ENCODE measurements at regions not wholly inside any gene's neighbourhood (a gene's known extent, or its start where the extent isn't known, plus 50 kb on each side); places are given as distances from the start of the nearest gene placed in this dataset.

DNA sequence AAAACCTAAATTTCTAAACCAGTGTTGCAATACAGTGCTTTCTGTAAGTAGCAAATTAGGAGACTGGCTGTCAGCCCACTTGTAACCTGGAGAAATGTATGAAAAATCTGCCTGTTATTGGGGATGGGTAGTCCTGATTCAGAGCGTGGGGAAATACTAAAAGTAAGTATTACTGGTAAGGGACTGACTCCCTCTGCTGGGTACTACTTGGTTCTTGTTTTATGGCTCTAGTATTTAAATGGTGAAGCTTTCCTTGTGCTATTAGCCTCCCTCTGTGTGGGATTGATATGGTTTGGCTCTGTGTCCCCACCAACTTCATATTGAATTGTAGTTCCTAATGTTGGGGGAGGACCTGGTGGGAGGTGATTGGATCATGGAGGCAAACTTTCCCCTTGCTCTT lies 886.1 kb downstream of the SORCS1 start:
- no peak for DNase-seq (ENCODE audit: low read depth, low spot score)

DNA sequence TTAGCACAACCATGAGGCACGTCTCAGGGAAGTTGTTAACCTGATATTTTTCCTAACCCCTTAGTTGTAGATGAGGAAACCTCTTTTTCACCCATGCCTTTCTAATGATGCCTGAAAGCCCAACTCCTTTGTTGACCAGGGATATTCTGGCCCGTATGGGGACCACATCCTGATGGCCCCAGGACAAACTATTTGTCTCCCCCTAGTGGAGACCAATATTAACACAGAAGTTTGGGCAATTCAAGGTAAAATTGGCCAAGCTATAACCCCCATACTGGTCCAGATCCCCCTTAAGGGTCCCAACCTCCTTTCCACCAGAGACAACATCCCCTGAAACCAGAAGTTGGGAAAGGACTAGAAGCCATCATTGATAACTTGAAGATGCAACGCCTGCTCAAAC lies 893.3 kb downstream of the SORCS1 start:
- TF ChIP-seq EZH2 (IDR thresholded peaks at IDR 0.05; ENCODE audit: low read length) = no peak
- TF ChIP-seq, protein P1, sequence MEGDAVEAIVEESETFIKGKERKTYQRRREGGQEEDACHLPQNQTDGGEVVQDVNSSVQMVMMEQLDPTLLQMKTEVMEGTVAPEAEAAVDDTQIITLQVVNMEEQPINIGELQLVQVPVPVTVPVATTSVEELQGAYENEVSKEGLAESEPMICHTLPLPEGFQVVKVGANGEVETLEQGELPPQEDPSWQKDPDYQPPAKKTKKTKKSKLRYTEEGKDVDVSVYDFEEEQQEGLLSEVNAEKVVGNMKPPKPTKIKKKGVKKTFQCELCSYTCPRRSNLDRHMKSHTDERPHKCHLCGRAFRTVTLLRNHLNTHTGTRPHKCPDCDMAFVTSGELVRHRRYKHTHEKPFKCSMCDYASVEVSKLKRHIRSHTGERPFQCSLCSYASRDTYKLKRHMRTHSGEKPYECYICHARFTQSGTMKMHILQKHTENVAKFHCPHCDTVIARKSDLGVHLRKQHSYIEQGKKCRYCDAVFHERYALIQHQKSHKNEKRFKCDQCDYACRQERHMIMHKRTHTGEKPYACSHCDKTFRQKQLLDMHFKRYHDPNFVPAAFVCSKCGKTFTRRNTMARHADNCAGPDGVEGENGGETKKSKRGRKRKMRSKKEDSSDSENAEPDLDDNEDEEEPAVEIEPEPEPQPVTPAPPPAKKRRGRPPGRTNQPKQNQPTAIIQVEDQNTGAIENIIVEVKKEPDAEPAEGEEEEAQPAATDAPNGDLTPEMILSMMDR (optimal IDR thresholded peaks at IDR 0.05 in 1 of 3, IDR thresholded peaks at IDR 0.05 in 1 of 3, conservative IDR thresholded peaks at IDR 0.05 in 1 of 3; ENCODE audit: extremely low read depth in 1 of 3, insufficient read depth in 2 of 3, low read length in 3 of 3) = peak in 1 of 3 experiments; percentile 6
- Histone ChIP-seq H3K79me2 (ENCODE audit: control insufficient read depth, insufficient read depth, low read length) (no peaks in the 10 kb centered on the region), H4K20me1 (ENCODE audit: control insufficient read depth, extremely low read depth, insufficient read depth, low read length) (no peaks in the 10 kb centered on the region), H3K36me3 (ENCODE audit: control insufficient read depth in 2 of 2, extremely low read depth in 1 of 2, insufficient read depth in 2 of 2, low read length in 2 of 2) (no peaks in the 10 kb centered on the region), H3K27me3 (ENCODE audit: control insufficient read depth, extremely low read depth, insufficient read depth, low read length) (no peaks in the 10 kb centered on the region), H3K9ac (ENCODE audit: control insufficient read depth, extremely low read depth, insufficient read depth, low read length) (no peak overlapping the region), H2AFZ (ENCODE audit: control insufficient read depth, low read length) (no peak overlapping the region), H3K27ac (ENCODE audit: control insufficient read depth, insufficient read depth, low read length) (no peak overlapping the region), H3K4me2 (ENCODE audit: control insufficient read depth, extremely low read depth, insufficient read depth, low read depth, low read length) (no peak overlapping the region), H3K4me1 (ENCODE audit: control insufficient read depth, extremely low read depth, insufficient read depth, low read length) (no peaks in the 10 kb centered on the region), H3K4me3 (ENCODE audit: control insufficient read depth in 2 of 3, extremely low read depth in 1 of 3, insufficient read depth in 2 of 3, low read depth in 1 of 3, low read length in 3 of 3) (no peak overlapping the region), H3K9me3 (ENCODE audit: control insufficient read depth, low read depth, low read length) (no peaks in the 10 kb centered on the region), H3K9me1 (ENCODE audit: control insufficient read depth, extremely low read depth, insufficient read depth, low read length) (no peaks in the 10 kb centered on the region)
- dilution Hi-C loops (cut with MboI; ENCODE audit: extremely low pct_ligation_motif_present, low sequenced_read_pairs) = no loop called here
- DNase-seq (ENCODE audit: low read depth, low spot score) (no peak), FAIRE-seq (no peak)

More for the DNA sequence above, 886.1 kb downstream of the SORCS1 start:
- Histone ChIP-seq H3K9me1 (ENCODE audit: control insufficient read depth, extremely low read depth, insufficient read depth, low read length) (no peaks in the 10 kb centered on the region), H3K4me2 (ENCODE audit: control insufficient read depth, extremely low read depth, insufficient read depth, low read depth, low read length) (no peak overlapping the region), H3K79me2 (ENCODE audit: control insufficient read depth, insufficient read depth, low read length) (no peaks in the 10 kb centered on the region), H3K4me3 (ENCODE audit: control insufficient read depth in 2 of 3, extremely low read depth in 1 of 3, insufficient read depth in 2 of 3, low read depth in 1 of 3, low read length in 3 of 3) (no peak overlapping the region), H3K27me3 (ENCODE audit: control insufficient read depth, extremely low read depth, insufficient read depth, low read length) (no peaks in the 10 kb centered on the region), H3K4me1 (ENCODE audit: control insufficient read depth, extremely low read depth, insufficient read depth, low read length) (no peaks in the 10 kb centered on the region), H4K20me1 (ENCODE audit: control insufficient read depth, extremely low read depth, insufficient read depth, low read length) (no peaks in the 10 kb centered on the region), H3K9me3 (ENCODE audit: control insufficient read depth, low read depth, low read length) (no peaks in the 10 kb centered on the region), H3K36me3 (ENCODE audit: control insufficient read depth in 2 of 2, extremely low read depth in 1 of 2, insufficient read depth in 2 of 2, low read length in 2 of 2) (no peaks in the 10 kb centered on the region), H3K9ac (ENCODE audit: control insufficient read depth, extremely low read depth, insufficient read depth, low read length) (no peak overlapping the region), H2AFZ (ENCODE audit: control insufficient read depth, low read length) (no peak overlapping the region), H3K27ac (ENCODE audit: control insufficient read depth, insufficient read depth, low read length) (no peak overlapping the region)
- no peak for TF ChIP-seq EZH2 (IDR thresholded peaks at IDR 0.05; ENCODE audit: low read length)
- TF ChIP-seq, protein P1 (optimal IDR thresholded peaks at IDR 0.05 in 1 of 3, IDR thresholded peaks at IDR 0.05 in 1 of 3, conservative IDR thresholded peaks at IDR 0.05 in 1 of 3; ENCODE audit: extremely low read depth in 1 of 3, insufficient read depth in 2 of 3, low read length in 3 of 3) = no peak
- dilution Hi-C loops (cut with MboI; ENCODE audit: extremely low pct_ligation_motif_present, low sequenced_read_pairs) = no loop called here
- FAIRE-seq = no peak

Measured in keratinocyte (primary cell).